C4-2B (cell line): ENCODE measurements at regions not wholly inside any gene's neighbourhood (a gene's known extent, or its start where the extent isn't known, plus 50 kb on each side); places are given as distances from the start of the nearest gene placed in this dataset.

ENCODE experiments used
- CTCF ChIP-seq: fragments of 450-650 bp; conservative IDR thresholded peaks from 2 replicates; pipeline ENCODE4 v1.5.1; 2017; ENCODE audit warnings: mild to moderate bottlenecking
- ZFX ChIP-seq: fragments of 450-650 bp; IDR thresholded peaks from 2 replicates; pipeline ENCODE4 v1.6.1; 2017

- TF ChIP-seq ZFX (no peak), CTCF (no peak)
Measured at GRCh38 chr6:118725944-118726343, 74.6 kb upstream of the CEP85L start.
